ENCODE measurements at regions not wholly inside any gene's neighbourhood (a gene's known extent, or its start where the extent isn't known, plus 50 kb on each side); places are given as distances from the start of the nearest gene placed in this dataset.

GRCh38 chr5:104932431-104932830, 1369.8 kb upstream of the NUDT12 start:
- no peak overlapping the region for H3K27ac ChIP-seq (ENCODE audit: low read length)
- DNase-seq (no peak), ATAC-seq (replicated peaks in 1 of 4) (no peak)
- H3K27ac Mint-ChIP-seq = no peak overlapping the region
- H3K4me1 Mint-ChIP-seq = no peaks in the 10 kb centered on the region
- no peaks in the 10 kb centered on the region for H3K36me3 Mint-ChIP-seq
- peaks cover 2 to 16% (median 6%) of the 10 kb centered on the region in 3 donors for H3K9me3 Mint-ChIP-seq
- ChIA-PET CTCF (no interaction called here), POLR2A (no interaction called here)
- no peaks in the 10 kb centered on the region for H3K27me3 ChIP-seq (replicated peaks in 1 of 2; ENCODE audit: control insufficient read depth in 2 of 2, extremely low read depth in 1 of 2, insufficient read depth in 2 of 2, low read length in 1 of 2)
- H3K4me3 ChIP-seq (ENCODE audit: control insufficient read depth in 1 of 2, extremely low read depth in 1 of 2, low read length in 1 of 2) = no peak overlapping the region
- no peak overlapping the region for H3K4me3 Mint-ChIP-seq
- WGBS (ENCODE audit: insufficient coverage) = 82% methylated on average over 2 of the region's 2 CpGs
- no peaks in the 10 kb centered on the region for H3K9me3 ChIP-seq
- H3K4me1 ChIP-seq (ENCODE audit: control insufficient read depth in 1 of 2, extremely low read depth in 1 of 2, insufficient read depth in 2 of 2, low read length in 2 of 2) = no peaks in the 10 kb centered on the region
- H3K27me3 Mint-ChIP-seq = no peaks in the 10 kb centered on the region
- H3K36me3 ChIP-seq (ENCODE audit: control insufficient read depth in 2 of 2, extremely low read depth in 1 of 2, insufficient read depth in 1 of 2, low read length in 1 of 2) = no peaks in the 10 kb centered on the region

DNA sequence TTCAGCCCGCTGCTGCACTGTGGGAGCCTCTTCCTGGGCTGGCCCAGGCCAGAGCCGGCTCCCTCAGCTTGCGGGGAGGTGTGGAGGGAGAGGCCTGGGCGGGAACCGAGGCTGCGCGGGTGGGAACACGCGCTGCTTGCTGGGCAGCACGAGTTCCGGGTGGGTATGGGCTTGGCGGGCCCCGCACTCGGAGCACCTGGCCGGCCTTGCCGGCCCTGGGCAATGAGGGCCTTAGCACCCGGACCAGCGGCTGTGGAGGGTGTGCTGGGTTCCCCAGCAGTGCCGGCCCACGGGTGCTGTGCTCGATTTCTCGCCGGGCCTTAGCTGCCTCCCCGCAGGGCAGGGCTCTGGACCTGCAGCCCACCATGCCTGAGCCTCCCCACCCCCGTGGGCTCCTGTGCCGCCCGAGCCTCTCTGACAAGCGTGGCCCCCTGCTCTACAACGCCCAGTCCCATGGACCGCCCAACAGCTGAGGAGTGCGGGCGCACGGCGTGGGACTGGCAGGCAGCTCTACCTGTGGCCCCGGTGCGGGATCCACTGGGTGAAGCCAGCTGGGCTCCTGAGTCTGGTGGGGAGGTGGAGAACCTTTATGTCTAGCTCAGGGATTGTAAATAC, 1366.4 kb upstream of the NUDT12 start:
- Mint-ChIP-seq H3K4me1 (no peaks in the 10 kb centered on the region), H3K36me3 (no peaks in the 10 kb centered on the region), H3K27ac (no peak overlapping the region), H3K27me3 (no peaks in the 10 kb centered on the region), H3K9me3 (peaks cover 2 to 30% (median 15%) of the 10 kb centered on the region in 3 donors), H3K4me3 (no peak overlapping the region)
- 85% methylated on average over 20 of the region's 36 CpGs for WGBS (ENCODE audit: insufficient coverage)
- DNase-seq = no peak
- CTCF ChIA-PET = no interaction called here
- H3K4me3 ChIP-seq (ENCODE audit: control insufficient read depth in 1 of 2, extremely low read depth in 1 of 2, low read length in 1 of 2) = no peak overlapping the region
- H3K27ac ChIP-seq (ENCODE audit: low read length) = no peak overlapping the region
- no peak for ATAC-seq (replicated peaks in 1 of 4)
- no peaks in the 10 kb centered on the region for H3K27me3 ChIP-seq (replicated peaks in 1 of 2; ENCODE audit: control insufficient read depth in 2 of 2, extremely low read depth in 1 of 2, insufficient read depth in 2 of 2, low read length in 1 of 2)
- no peaks in the 10 kb centered on the region for H3K9me3 ChIP-seq
- no peaks in the 10 kb centered on the region for H3K36me3 ChIP-seq (ENCODE audit: control insufficient read depth in 2 of 2, extremely low read depth in 1 of 2, insufficient read depth in 1 of 2, low read length in 1 of 2)
- POLR2A ChIA-PET = no interaction called here
- H3K4me1 ChIP-seq (ENCODE audit: control insufficient read depth in 1 of 2, extremely low read depth in 1 of 2, insufficient read depth in 2 of 2, low read length in 2 of 2) = no peaks in the 10 kb centered on the region

- Histone ChIP-seq H3K27me3 (replicated peaks in 1 of 2; ENCODE audit: control insufficient read depth in 2 of 2, extremely low read depth in 1 of 2, insufficient read depth in 2 of 2, low read length in 1 of 2) (no peaks in the 10 kb centered on the region), H3K9me3 (no peaks in the 10 kb centered on the region), H3K36me3 (ENCODE audit: control insufficient read depth in 2 of 2, extremely low read depth in 1 of 2, insufficient read depth in 1 of 2, low read length in 1 of 2) (no peaks in the 10 kb centered on the region), H3K27ac (ENCODE audit: low read length) (no peak overlapping the region), H3K4me3 (ENCODE audit: control insufficient read depth in 1 of 2, extremely low read depth in 1 of 2, low read length in 1 of 2) (no peak overlapping the region), H3K4me1 (ENCODE audit: control insufficient read depth in 1 of 2, extremely low read depth in 1 of 2, insufficient read depth in 2 of 2, low read length in 2 of 2) (no peaks in the 10 kb centered on the region)
- ATAC-seq (replicated peaks in 1 of 4) (no peak), DNase-seq (no peak)
- Mint-ChIP-seq H3K36me3 (no peaks in the 10 kb centered on the region), H3K4me3 (no peak overlapping the region), H3K27ac (no peak overlapping the region), H3K9me3 (peaks cover 4 to 17% (median 5%) of the 10 kb centered on the region in 3 donors), H3K27me3 (no peaks in the 10 kb centered on the region), H3K4me1 (no peaks in the 10 kb centered on the region)
- POLR2A ChIA-PET = no interaction called here
- WGBS (ENCODE audit: insufficient coverage) = no CpG with 5 or more reads among the region's 1 CpG
- CTCF ChIA-PET = no interaction called here
Measured at GRCh38 chr5:104915226-104915625, 1352.6 kb upstream of the NUDT12 start.

DNA sequence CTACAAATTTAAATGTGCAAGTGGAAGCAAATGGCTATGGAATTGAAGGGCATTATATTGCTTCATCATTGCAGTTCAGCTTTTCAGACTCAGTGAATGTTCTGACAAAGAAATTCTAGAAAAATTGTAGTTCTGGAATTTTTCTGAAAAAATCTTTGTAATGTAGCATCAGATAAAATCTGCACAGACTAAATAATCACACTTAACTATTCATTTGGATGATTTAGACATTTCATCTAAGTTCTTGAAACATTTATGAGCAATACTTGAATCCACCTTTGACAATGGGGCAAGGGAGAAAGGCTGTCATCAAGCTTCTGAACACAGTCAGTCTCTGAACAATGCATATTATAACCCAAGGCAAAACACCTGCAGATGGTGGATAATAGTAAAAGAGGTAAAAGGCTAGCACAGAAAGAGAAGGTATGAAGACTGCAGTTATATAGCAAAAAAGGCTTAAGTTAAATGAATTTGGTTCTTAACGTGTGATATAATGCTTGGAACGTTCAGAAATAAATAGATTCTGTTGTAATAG, 1352.0 kb upstream of the NUDT12 start:
- H3K4me1 Mint-ChIP-seq = no peaks in the 10 kb centered on the region
- ATAC-seq (replicated peaks in 1 of 4) (no peak), DNase-seq (no peak)
- no peaks in the 10 kb centered on the region for H3K4me1 ChIP-seq (ENCODE audit: control insufficient read depth in 1 of 2, extremely low read depth in 1 of 2, insufficient read depth in 2 of 2, low read length in 2 of 2)
- WGBS (ENCODE audit: insufficient coverage) = no CpG with 5 or more reads among the region's 2 CpGs
- ChIA-PET CTCF (no interaction called here), POLR2A (no interaction called here)
- H3K36me3 Mint-ChIP-seq = no peaks in the 10 kb centered on the region
- H3K27ac ChIP-seq (ENCODE audit: low read length) = no peak overlapping the region
- no peaks in the 10 kb centered on the region for H3K27me3 ChIP-seq (replicated peaks in 1 of 2; ENCODE audit: control insufficient read depth in 2 of 2, extremely low read depth in 1 of 2, insufficient read depth in 2 of 2, low read length in 1 of 2)
- no peaks in the 10 kb centered on the region for H3K27me3 Mint-ChIP-seq
- H3K9me3 Mint-ChIP-seq = peaks cover 0 to 17% (median 4%) of the 10 kb centered on the region in 3 donors
- H3K36me3 ChIP-seq (ENCODE audit: control insufficient read depth in 2 of 2, extremely low read depth in 1 of 2, insufficient read depth in 1 of 2, low read length in 1 of 2) = no peaks in the 10 kb centered on the region
- no peak overlapping the region for H3K4me3 Mint-ChIP-seq
- H3K9me3 ChIP-seq = no peaks in the 10 kb centered on the region
- H3K4me3 ChIP-seq (ENCODE audit: control insufficient read depth in 1 of 2, extremely low read depth in 1 of 2, low read length in 1 of 2) = no peak overlapping the region
- H3K27ac Mint-ChIP-seq = no peak overlapping the region

- Histone ChIP-seq H3K9me3 (no peaks in the 10 kb centered on the region), H3K4me3 (ENCODE audit: control insufficient read depth in 1 of 2, extremely low read depth in 1 of 2, low read length in 1 of 2) (no peak overlapping the region), H3K27ac (ENCODE audit: low read length) (no peak overlapping the region), H3K36me3 (ENCODE audit: control insufficient read depth in 2 of 2, extremely low read depth in 1 of 2, insufficient read depth in 1 of 2, low read length in 1 of 2) (no peaks in the 10 kb centered on the region), H3K4me1 (ENCODE audit: control insufficient read depth in 1 of 2, extremely low read depth in 1 of 2, insufficient read depth in 2 of 2, low read length in 2 of 2) (no peaks in the 10 kb centered on the region), H3K27me3 (replicated peaks in 1 of 2; ENCODE audit: control insufficient read depth in 2 of 2, extremely low read depth in 1 of 2, insufficient read depth in 2 of 2, low read length in 1 of 2) (no peaks in the 10 kb centered on the region)
- POLR2A ChIA-PET = no interaction called here
- DNase-seq (no peak), ATAC-seq (replicated peaks in 1 of 4) (no peak)
- H3K9me3 Mint-ChIP-seq = peaks cover 0 to 17% (median 4%) of the 10 kb centered on the region in 3 donors
- H3K27ac Mint-ChIP-seq = no peak overlapping the region
- CTCF ChIA-PET = no interaction called here
- no peak overlapping the region for H3K4me3 Mint-ChIP-seq
- no peaks in the 10 kb centered on the region for H3K27me3 Mint-ChIP-seq
- no peaks in the 10 kb centered on the region for H3K36me3 Mint-ChIP-seq
- no CpG with 5 or more reads among the region's 3 CpGs for WGBS (ENCODE audit: insufficient coverage)
- no peaks in the 10 kb centered on the region for H3K4me1 Mint-ChIP-seq
Measured at GRCh38 chr5:104913841-104914281, 1351.3 kb upstream of the NUDT12 start.

DNA sequence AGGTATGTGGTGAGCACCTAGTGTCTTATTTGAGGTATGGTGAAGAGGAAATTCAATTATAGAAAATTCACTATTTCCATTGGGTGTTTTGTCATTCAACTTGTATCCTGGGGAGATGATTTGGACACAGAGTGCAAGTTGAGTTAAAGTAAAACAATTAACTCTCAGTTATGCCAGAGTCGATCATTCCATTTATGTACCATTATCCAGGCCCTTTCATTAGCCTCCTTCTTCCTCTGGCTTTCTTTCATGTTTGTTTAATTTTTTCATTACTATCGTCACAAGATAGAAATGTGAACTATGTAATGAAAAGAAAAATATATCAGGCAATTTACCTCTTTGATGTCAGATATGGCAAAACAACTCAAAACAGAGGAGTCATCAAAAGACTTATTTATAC, 1347.2 kb upstream of the NUDT12 start:
- no CpG with 5 or more reads among the region's 2 CpGs for WGBS (ENCODE audit: insufficient coverage)
- peaks cover 0 to 11% (median 10%) of the 10 kb centered on the region in 3 donors for H3K9me3 Mint-ChIP-seq
- no peaks in the 10 kb centered on the region for H3K36me3 Mint-ChIP-seq
- no peaks in the 10 kb centered on the region for H3K27me3 ChIP-seq (replicated peaks in 1 of 2; ENCODE audit: control insufficient read depth in 2 of 2, extremely low read depth in 1 of 2, insufficient read depth in 2 of 2, low read length in 1 of 2)
- no peaks in the 10 kb centered on the region for H3K4me1 ChIP-seq (ENCODE audit: control insufficient read depth in 1 of 2, extremely low read depth in 1 of 2, insufficient read depth in 2 of 2, low read length in 2 of 2)
- DNase-seq (no peak), ATAC-seq (replicated peaks in 1 of 4) (no peak)
- ChIA-PET POLR2A (no interaction called here), CTCF (no interaction called here)
- H3K4me3 Mint-ChIP-seq = no peak overlapping the region
- no peaks in the 10 kb centered on the region for H3K4me1 Mint-ChIP-seq
- no peak overlapping the region for H3K27ac ChIP-seq (ENCODE audit: low read length)
- no peaks in the 10 kb centered on the region for H3K27me3 Mint-ChIP-seq
- no peak overlapping the region for H3K4me3 ChIP-seq (ENCODE audit: control insufficient read depth in 1 of 2, extremely low read depth in 1 of 2, low read length in 1 of 2)
- no peak overlapping the region for H3K27ac Mint-ChIP-seq
- H3K9me3 ChIP-seq = no peaks in the 10 kb centered on the region
- no peaks in the 10 kb centered on the region for H3K36me3 ChIP-seq (ENCODE audit: control insufficient read depth in 2 of 2, extremely low read depth in 1 of 2, insufficient read depth in 1 of 2, low read length in 1 of 2)

DNA sequence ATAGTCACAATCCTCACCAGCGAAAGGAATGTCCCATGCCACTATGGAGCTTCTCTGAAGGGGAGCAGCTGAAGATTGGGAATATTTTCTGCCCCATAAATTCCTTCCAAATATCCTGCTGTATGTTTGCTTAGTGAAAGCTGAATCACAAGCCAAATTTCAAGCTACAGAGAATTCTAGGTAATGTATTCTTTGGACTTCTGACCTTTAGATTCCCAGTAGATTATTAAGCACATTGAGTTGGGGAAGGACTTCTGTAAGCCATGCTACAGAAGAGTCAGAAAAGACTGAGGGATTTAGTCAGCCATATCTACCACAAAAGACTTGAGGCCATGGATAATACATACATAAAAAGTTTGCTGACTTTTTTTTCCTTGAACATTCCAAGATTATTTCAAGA, 1342.0 kb upstream of the NUDT12 start:
- ATAC-seq (replicated peaks in 1 of 4) = no peak
- Histone ChIP-seq H3K27ac (ENCODE audit: low read length) (no peak overlapping the region), H3K4me1 (ENCODE audit: control insufficient read depth in 1 of 2, extremely low read depth in 1 of 2, insufficient read depth in 2 of 2, low read length in 2 of 2) (no peaks in the 10 kb centered on the region), H3K27me3 (replicated peaks in 1 of 2; ENCODE audit: control insufficient read depth in 2 of 2, extremely low read depth in 1 of 2, insufficient read depth in 2 of 2, low read length in 1 of 2) (no peaks in the 10 kb centered on the region), H3K9me3 (no peaks in the 10 kb centered on the region), H3K36me3 (ENCODE audit: control insufficient read depth in 2 of 2, extremely low read depth in 1 of 2, insufficient read depth in 1 of 2, low read length in 1 of 2) (no peaks in the 10 kb centered on the region), H3K4me3 (ENCODE audit: control insufficient read depth in 1 of 2, extremely low read depth in 1 of 2, low read length in 1 of 2) (no peak overlapping the region)
- ChIA-PET POLR2A (no interaction called here), CTCF (no interaction called here)
- H3K27ac Mint-ChIP-seq = no peak overlapping the region
- no peaks in the 10 kb centered on the region for H3K36me3 Mint-ChIP-seq
- no peak overlapping the region for H3K4me3 Mint-ChIP-seq
- no CpG with 5 or more reads among the region's 1 CpG for WGBS (ENCODE audit: insufficient coverage)
- DNase-seq = no peak
- peaks cover 4 to 6% (median 5%) of the 10 kb centered on the region in 3 donors for H3K9me3 Mint-ChIP-seq
- H3K27me3 Mint-ChIP-seq = no peaks in the 10 kb centered on the region
- H3K4me1 Mint-ChIP-seq = no peaks in the 10 kb centered on the region

Measured in T-cell (primary cell).